ENCODE measurements at regions not wholly inside any gene's neighbourhood (a gene's known extent, or its start where the extent isn't known, plus 50 kb on each side); places are given as distances from the start of the nearest gene placed in this dataset.

DNA sequence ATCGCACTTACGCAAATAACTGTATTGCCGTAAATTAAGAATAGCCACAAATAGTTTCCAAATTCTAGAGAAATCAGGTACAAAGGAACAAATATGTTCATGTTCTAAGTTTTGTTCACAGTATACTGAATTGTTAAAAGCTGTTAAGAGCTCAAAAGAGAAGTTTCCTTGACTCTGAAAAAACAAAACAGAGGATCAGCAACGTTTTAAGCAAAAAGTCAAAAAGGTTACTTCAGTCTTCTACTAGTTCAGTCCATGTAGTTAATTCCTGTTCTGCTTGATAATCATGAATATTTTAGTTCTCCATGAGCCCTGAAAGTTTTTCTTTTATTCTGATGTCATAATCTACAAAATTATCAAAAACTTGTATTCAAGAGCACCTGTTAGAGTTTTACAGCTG is 128.6 kb upstream of the MAST4 start:
- Histone ChIP-seq H3K23me2 (ENCODE audit: insufficient read length, low read depth, low read length, poor library complexity, severe bottlenecking) (no peaks in the 10 kb centered on the region), H2BK120ac (ENCODE audit: low read depth, low read length, poor library complexity, severe bottlenecking) (no peak overlapping the region), H3K14ac (ENCODE audit: insufficient read depth, low read length) (no peak overlapping the region), H4K20me1 (ENCODE audit: control insufficient read depth, insufficient read depth, insufficient read length) (no peaks in the 10 kb centered on the region), H3K79me2 (ENCODE audit: insufficient read depth, low read length) (no peaks in the 10 kb centered on the region), H3K4ac (ENCODE audit: low read depth, low read length) (no peak overlapping the region), H3T11ph (ENCODE audit: low read length) (no peak overlapping the region), H2BK20ac (ENCODE audit: low read depth, low read length, poor library complexity, severe bottlenecking) (no peak overlapping the region), H3K9ac (ENCODE audit: extremely low read depth, insufficient read length, low read length) (no peak overlapping the region), H4K5ac (ENCODE audit: insufficient read length, low read depth, low read length) (no peak overlapping the region), H3K27ac (ENCODE audit: insufficient read length, low read depth, low read length) (no peak overlapping the region), H2BK12ac (ENCODE audit: insufficient read length, low read depth, low read length) (no peak overlapping the region), H3K56ac (ENCODE audit: insufficient read length, low read depth, low read length) (no peak overlapping the region), H2AFZ (ENCODE audit: low read length) (no peak overlapping the region), H4K91ac (ENCODE audit: insufficient read length, low read depth, low read length) (no peak overlapping the region), H3K9me3 (ENCODE audit: control insufficient read depth, low read depth, low read length) (peaks cover 9% of the 10 kb centered on the region), H3K23ac (ENCODE audit: insufficient read length, low read depth, low read length) (no peak overlapping the region), H3K79me1 (ENCODE audit: insufficient read depth, low read depth, low read length, poor library complexity, severe bottlenecking) (no peaks in the 10 kb centered on the region), H2AK5ac (ENCODE audit: insufficient read length, low read length) (no peak overlapping the region), H2BK5ac (ENCODE audit: insufficient read length, low read length) (no peak overlapping the region), H2BK15ac (ENCODE audit: low read depth, low read length) (no peak overlapping the region), H3K27me3 (ENCODE audit: insufficient read depth, low read length) (no peaks in the 10 kb centered on the region), H3K18ac (ENCODE audit: insufficient read length, low read depth, low read length) (no peak overlapping the region), H3K4me1 (ENCODE audit: insufficient read depth, low read length) (no peaks in the 10 kb centered on the region), H4K8ac (replicated peaks; ENCODE audit: insufficient read length, low read depth, low read length) (no peak overlapping the region), H3K4me2 (ENCODE audit: insufficient read depth, insufficient read length, low read length) (no peak overlapping the region)
- Mint-ChIP-seq H3K9me3 (peaks cover 64 to 71% of the 10 kb centered on the region in 2 experiments), H3K4me1 (no peaks in the 10 kb centered on the region), H3K36me3 (ENCODE audit: insufficient read depth in 1 of 3, low read depth in 3 of 3) (peaks cover 18 to 41% (median 27%) of the 10 kb centered on the region in 3 experiments), H3K27me3 (ENCODE audit: low read depth) (peaks cover 3% of the 10 kb centered on the region; the same call in 1 of the 2 replicates), H3K27ac (no peak overlapping the region), H3K4me3 (no peak overlapping the region)
- WGBS (ENCODE audit: extremely low coverage, insufficient read length, low lambda C conversion rate) = no CpG with 5 or more reads among the region's 4 CpGs
- no peak for DNase-seq
- TF ChIP-seq, protein P1, sequence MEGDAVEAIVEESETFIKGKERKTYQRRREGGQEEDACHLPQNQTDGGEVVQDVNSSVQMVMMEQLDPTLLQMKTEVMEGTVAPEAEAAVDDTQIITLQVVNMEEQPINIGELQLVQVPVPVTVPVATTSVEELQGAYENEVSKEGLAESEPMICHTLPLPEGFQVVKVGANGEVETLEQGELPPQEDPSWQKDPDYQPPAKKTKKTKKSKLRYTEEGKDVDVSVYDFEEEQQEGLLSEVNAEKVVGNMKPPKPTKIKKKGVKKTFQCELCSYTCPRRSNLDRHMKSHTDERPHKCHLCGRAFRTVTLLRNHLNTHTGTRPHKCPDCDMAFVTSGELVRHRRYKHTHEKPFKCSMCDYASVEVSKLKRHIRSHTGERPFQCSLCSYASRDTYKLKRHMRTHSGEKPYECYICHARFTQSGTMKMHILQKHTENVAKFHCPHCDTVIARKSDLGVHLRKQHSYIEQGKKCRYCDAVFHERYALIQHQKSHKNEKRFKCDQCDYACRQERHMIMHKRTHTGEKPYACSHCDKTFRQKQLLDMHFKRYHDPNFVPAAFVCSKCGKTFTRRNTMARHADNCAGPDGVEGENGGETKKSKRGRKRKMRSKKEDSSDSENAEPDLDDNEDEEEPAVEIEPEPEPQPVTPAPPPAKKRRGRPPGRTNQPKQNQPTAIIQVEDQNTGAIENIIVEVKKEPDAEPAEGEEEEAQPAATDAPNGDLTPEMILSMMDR (conservative IDR thresholded peaks at IDR 0.05) = no peak

Measured in H9 (cell line).